SK-MEL-5 (cell line): ENCODE measurements at regions not wholly inside any gene's neighbourhood (a gene's known extent, or its start where the extent isn't known, plus 50 kb on each side); places are given as distances from the start of the nearest gene placed in this dataset.

Experiments used
- DNase-seq: peaks from one replicate; pipeline ENCODE4 v3.0.0-alpha.2; 2016; ENCODE audit warnings: low read depth, low spot score
- in situ Hi-C: cut with HindIII; loops from 2 replicates; pipeline ENCODE4 v1.10.0; 2016; ENCODE audit warnings: low sequenced_read_pairs, high pct_unique_total_duplicates, low pct_unique_long_range_greater_than_20kb

- in situ Hi-C loops = no loop called here
- DNase-seq = no peak
Observed at GRCh38 chr13:91115776-91116175, 231.7 kb upstream of the MIR17HG start.

GRCh38 chr13:91117351-91117750 is 230.1 kb upstream of the MIR17HG start:
- no peak for DNase-seq
- in situ Hi-C loops = no loop called here

- in situ Hi-C loops = no loop called here
- no peak for DNase-seq
Observed at GRCh38 chr13:91119643-91120042, 227.8 kb upstream of the MIR17HG start.

- in situ Hi-C loops = no loop called here
- DNase-seq = no peak
Observed at GRCh38 chr13:91122766-91123165, 224.7 kb upstream of the MIR17HG start.

GRCh38 chr13:91123456-91124127 is 223.9 kb upstream of the MIR17HG start:
- in situ Hi-C loops = no loop called here
- no peak for DNase-seq

- in situ Hi-C loops = no loop called here
- no peak for DNase-seq
Observed at GRCh38 chr13:91126806-91127205, 220.7 kb upstream of the MIR17HG start.

GRCh38 chr13:91127995-91128394 is 219.5 kb upstream of the MIR17HG start:
- DNase-seq = no peak

GRCh38 chr13:91132381-91132780 is 215.1 kb upstream of the MIR17HG start:
- DNase-seq = no peak
- in situ Hi-C loops = no loop called here

More at GRCh38 chr13:91127995-91128394, 219.5 kb upstream of the MIR17HG start:
- in situ Hi-C loops = no loop called here

GRCh38 chr13:91132786-91133185 is 214.7 kb upstream of the MIR17HG start:
- in situ Hi-C loops = no loop called here
- DNase-seq = no peak

- in situ Hi-C loops = no loop called here
- DNase-seq = peak; percentile 88
Observed at GRCh38 chr13:91133941-91134802, 213.3 kb upstream of the MIR17HG start.

- in situ Hi-C loops = no loop called here
- DNase-seq = no peak
Observed at GRCh38 chr13:91134803-91135184, 212.7 kb upstream of the MIR17HG start.

GRCh38 chr13:91135376-91135775 is 212.1 kb upstream of the MIR17HG start:
- in situ Hi-C loops = no loop called here
- DNase-seq = no peak

- in situ Hi-C loops = no loop called here
Observed at GRCh38 chr13:91135968-91136367, 211.5 kb upstream of the MIR17HG start.

GRCh38 chr13:91136806-91137205 is 210.7 kb upstream of the MIR17HG start:
- no peak for DNase-seq
- in situ Hi-C loops = no loop called here

More at GRCh38 chr13:91135968-91136367, 211.5 kb upstream of the MIR17HG start:
- DNase-seq = no peak

- in situ Hi-C loops = no loop called here
- DNase-seq = no peak
Observed at GRCh38 chr13:91139232-91139631, 208.3 kb upstream of the MIR17HG start.

GRCh38 chr13:91141543-91142061 is 205.9 kb upstream of the MIR17HG start:
- peak; percentile 92 for DNase-seq
- in situ Hi-C loops = no loop called here

- DNase-seq = no peak
- in situ Hi-C loops = no loop called here
Observed at GRCh38 chr13:91142572-91142971, 204.9 kb upstream of the MIR17HG start.

GRCh38 chr13:91144054-91144453 is 203.4 kb upstream of the MIR17HG start:
- DNase-seq = no peak
- in situ Hi-C loops = no loop called here

- no peak for DNase-seq
- in situ Hi-C loops = no loop called here
Observed at GRCh38 chr13:91144486-91144885, 203.0 kb upstream of the MIR17HG start.
